Transverse colon (tissue), 4 donors: ENCODE measurements at regions not wholly inside any gene's neighbourhood (a gene's known extent, or its start where the extent isn't known, plus 50 kb on each side); places are given as distances from the start of the nearest gene placed in this dataset.

Experiments used
- DNase-seq: peaks from one replicate; pipeline ENCODE4 v3.0.0-alpha.2; 2019
- H3K27ac ChIP-seq, 4 donors: fragments of 200-600 bp; sonication (generic); 2 replicates each; pipeline ENCODE4 v1.5.1; 2016 to 2018; ENCODE audit warnings: inconsistent platforms in 4 of 4
- H3K27me3 ChIP-seq: fragments of 200-600 bp; sonication (generic); 2 replicates; pipeline ENCODE4 v1.5.1; 2017; ENCODE audit warnings: inconsistent platforms
- H3K36me3 ChIP-seq, 4 donors: fragments of 200-600 bp; sonication (generic); 2 replicates each; pipeline ENCODE4 v1.5.1; 2017 to 2019; ENCODE audit warnings: inconsistent platforms in 4 of 4
- H3K4me1 ChIP-seq, 4 donors: fragments of 200-600 bp; sonication (generic); 2 replicates each; pipeline ENCODE4 v1.5.1; 2017 to 2020; ENCODE audit warnings: inconsistent platforms in 4 of 4
- H3K4me3 ChIP-seq, 4 donors: fragments of 200-600 bp; sonication (generic); 1 replicate in 1 of 4; 2 replicates in 3 of 4; pipeline versions ENCODE4 v1.5.1 to v1.6.1; 2017 to 2019; ENCODE audit warnings: inconsistent platforms in 4 of 4
- H3K9me3 ChIP-seq, 2 donors: fragments of 200-600 bp; sonication (generic); 2 replicates each; pipeline ENCODE4 v1.5.1; 2017 to 2019; ENCODE audit warnings: inconsistent platforms in 2 of 2
- EP300 ChIP-seq: sonication (generic); formaldehyde crosslinking; IDR thresholded peaks from one replicate; pipeline ENCODE4 v1.6.1; 2017; ENCODE audit warnings: antibody characterized with exemption, low read depth
- POLR2A ChIP-seq: fragments of 450-650 bp; IDR thresholded peaks from one replicate; pipeline ENCODE4 v1.6.1; 2016; ENCODE audit warnings: antibody characterized with exemption, mild to moderate bottlenecking, moderate library complexity
- POLR2AphosphoS5 ChIP-seq, 3 donors: sonication (generic); formaldehyde crosslinking; IDR thresholded peaks; one replicate each; pipeline ENCODE4 v1.6.1; 2016; ENCODE audit warnings: antibody characterized with exemption in 3 of 3
- WGBS, 2 donors: methylation state at CpG; one replicate each; pipeline ENCODE4 v1.1.5; 2018; ENCODE audit warnings: low coverage in 1 of 2; 5-methylcytosine and 5-hydroxymethylcytosine counted together
- in situ Hi-C, 4 donors: fragments of 200-750 bp; cut with MboI; loops; one replicate each; pipeline versions ENCODE4 v1.15.0 to v1.15.1; 2017; ENCODE audit warnings: low sequenced_read_pairs in 3 of 4, low pct_ligation_motif_present in 1 of 4, low pct_unique_long_range_greater_than_20kb in 1 of 4
- intact Hi-C: fragments of 100-400 bp; cut with DNase I; formaldehyde crosslinking; loops from one replicate; pipeline ENCODE4 v1.15.1; 2023; ENCODE audit warnings: low total_unique reads
- TF ChIP-seq, protein P1 (sequence below), 5 experiments: fragments of 200-600 bp in 3 of 5; fragments of 450-650 bp in 2 of 5; sonication (generic) in 3 of 5; IDR thresholded peaks; 1 replicate in 2 of 5; 2 replicates in 3 of 5; pipeline ENCODE4 v1.5.1; 2016 to 2017; ENCODE audit warnings: antibody characterized with exemption in 5 of 5, inconsistent platforms in 3 of 5, mild to moderate bottlenecking in 2 of 5, moderate library complexity in 1 of 5

DNA sequence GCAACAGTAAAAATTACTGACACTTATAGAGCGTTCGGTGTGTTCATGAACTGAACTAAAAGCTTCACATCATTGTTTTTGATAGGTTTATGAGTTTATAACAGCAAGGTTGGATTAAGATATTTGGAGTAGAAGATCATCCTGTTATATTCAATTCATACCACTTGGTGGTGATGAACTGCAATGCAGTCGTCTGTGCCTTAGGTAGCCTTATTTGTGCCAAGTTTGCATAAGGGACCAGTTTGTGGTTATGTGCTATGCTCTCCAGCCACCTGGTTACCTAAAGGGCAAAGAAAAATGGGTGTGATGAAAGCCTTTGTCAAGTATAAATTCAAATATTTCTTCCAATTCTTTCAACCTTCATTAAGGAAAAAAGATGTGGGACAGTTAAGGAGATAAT is 150.9 kb upstream of the KCNH7 start:
- no peaks in the 10 kb centered on the region for H3K36me3 ChIP-seq
- no peaks in the 10 kb centered on the region for H3K9me3 ChIP-seq
- no peaks in the 10 kb centered on the region for H3K27me3 ChIP-seq
- no peak for TF ChIP-seq EP300
- TF ChIP-seq POLR2A, result no peak
- TF ChIP-seq, protein P1, sequence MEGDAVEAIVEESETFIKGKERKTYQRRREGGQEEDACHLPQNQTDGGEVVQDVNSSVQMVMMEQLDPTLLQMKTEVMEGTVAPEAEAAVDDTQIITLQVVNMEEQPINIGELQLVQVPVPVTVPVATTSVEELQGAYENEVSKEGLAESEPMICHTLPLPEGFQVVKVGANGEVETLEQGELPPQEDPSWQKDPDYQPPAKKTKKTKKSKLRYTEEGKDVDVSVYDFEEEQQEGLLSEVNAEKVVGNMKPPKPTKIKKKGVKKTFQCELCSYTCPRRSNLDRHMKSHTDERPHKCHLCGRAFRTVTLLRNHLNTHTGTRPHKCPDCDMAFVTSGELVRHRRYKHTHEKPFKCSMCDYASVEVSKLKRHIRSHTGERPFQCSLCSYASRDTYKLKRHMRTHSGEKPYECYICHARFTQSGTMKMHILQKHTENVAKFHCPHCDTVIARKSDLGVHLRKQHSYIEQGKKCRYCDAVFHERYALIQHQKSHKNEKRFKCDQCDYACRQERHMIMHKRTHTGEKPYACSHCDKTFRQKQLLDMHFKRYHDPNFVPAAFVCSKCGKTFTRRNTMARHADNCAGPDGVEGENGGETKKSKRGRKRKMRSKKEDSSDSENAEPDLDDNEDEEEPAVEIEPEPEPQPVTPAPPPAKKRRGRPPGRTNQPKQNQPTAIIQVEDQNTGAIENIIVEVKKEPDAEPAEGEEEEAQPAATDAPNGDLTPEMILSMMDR (IDR thresholded peaks at IDR 0.05), result no peak
- no peak for TF ChIP-seq POLR2AphosphoS5 (IDR thresholded peaks at IDR 0.05)
- intact Hi-C loops (no loop called here), in situ Hi-C loops (no loop called here)
- H3K4me1 ChIP-seq, result no peaks in the 10 kb centered on the region
- no peak overlapping the region for H3K4me3 ChIP-seq
- WGBS, 2 donors, result 29 to 50% methylated on average over 3 of the region's 3 CpGs
- H3K27ac ChIP-seq, result no peak overlapping the region
- DNase-seq, result no peak

- no peaks in the 10 kb centered on the region for H3K27me3 ChIP-seq
- DNase-seq, result no peak
- WGBS, 2 donors, result 74 to 100% methylated on average over 2 of the region's 2 CpGs
- in situ Hi-C loops, result no loop called here
- no peak overlapping the region for H3K27ac ChIP-seq
- H3K4me1 ChIP-seq, result no peaks in the 10 kb centered on the region
- no peak overlapping the region for H3K4me3 ChIP-seq
- H3K36me3 ChIP-seq, result no peaks in the 10 kb centered on the region
- TF ChIP-seq EP300, result no peak
- TF ChIP-seq POLR2AphosphoS5 (IDR thresholded peaks at IDR 0.05), result no peak
- TF ChIP-seq, protein P1 (IDR thresholded peaks at IDR 0.05), result no peak
- TF ChIP-seq POLR2A, result no peak
- H3K9me3 ChIP-seq, result no peaks in the 10 kb centered on the region
- intact Hi-C loops, result no loop called here
These were observed 136.2 kb upstream of the KCNH7 start for GRCh38 chr2:162974771-162975170.

GRCh38 chr2:162972383-162972782 is 133.8 kb upstream of the KCNH7 start:
- H3K27me3 ChIP-seq, result no peaks in the 10 kb centered on the region

GRCh38 chr2:162968306-162968705 is 129.7 kb upstream of the KCNH7 start:
- no peak overlapping the region for H3K4me3 ChIP-seq
- no peaks in the 10 kb centered on the region for H3K4me1 ChIP-seq
- no peaks in the 10 kb centered on the region for H3K36me3 ChIP-seq
- H3K27me3 ChIP-seq, result no peaks in the 10 kb centered on the region
- TF ChIP-seq POLR2AphosphoS5 (IDR thresholded peaks at IDR 0.05) (no peak), POLR2A (no peak), EP300 (no peak)
- TF ChIP-seq, protein P1 (IDR thresholded peaks at IDR 0.05), result no peak
- DNase-seq, result no peak
- no peak overlapping the region for H3K27ac ChIP-seq
- intact Hi-C loops (no loop called here), in situ Hi-C loops (no loop called here)
- no peaks in the 10 kb centered on the region for H3K9me3 ChIP-seq
- 0% methylated on average over 1 of the region's 1 CpG; no CpG with 5 or more reads in 1 of the 2 donors for WGBS, 2 donors

More at GRCh38 chr2:162972383-162972782, 133.8 kb upstream of the KCNH7 start:
- Histone ChIP-seq H3K9me3 (no peaks in the 10 kb centered on the region), H3K4me3 (no peak overlapping the region), H3K4me1 (no peaks in the 10 kb centered on the region), H3K27ac (no peak overlapping the region), H3K36me3 (no peaks in the 10 kb centered on the region)
- intact Hi-C loops, result no loop called here
- TF ChIP-seq, protein P1 (IDR thresholded peaks at IDR 0.05), result no peak
- no peak for TF ChIP-seq POLR2AphosphoS5 (IDR thresholded peaks at IDR 0.05)
- no peak for TF ChIP-seq POLR2A
- TF ChIP-seq EP300, result no peak
- in situ Hi-C loops, result no loop called here
- WGBS, 2 donors, result 73 to 80% methylated on average over 1 of the region's 1 CpG
- no peak for DNase-seq
